Activated B cell treated with CpG ODN at 0.5 μM for 24 hours (primary cell): ENCODE measurements at regions not wholly inside any gene's neighbourhood (a gene's known extent, or its start where the extent isn't known, plus 50 kb on each side); places are given as distances from the start of the nearest gene placed in this dataset.

Experiments used
- ATAC-seq: fragments of 200-7000 bp; cut with Tn5 transposase; one replicate; pipeline ENCODE4 v1.10.0; 2021; ENCODE audit warnings: low read depth, mild to moderate bottlenecking, moderate library complexity
- CTCF ChIA-PET: fragments of 350-600 bp; sonication (Branson Sonifier 250); formaldehyde crosslinking; loops from one replicate; lab custom pipeline; 2021; ENCODE audit warnings: antibody characterized with exemption; lab: Charles Lee
- POLR2A ChIA-PET: fragments of 350-600 bp; sonication (Branson Sonifier 250); formaldehyde crosslinking; loops from one replicate; lab custom pipeline; 2021; ENCODE audit warnings: antibody characterized with exemption; lab: Charles Lee
- DNase-seq: peaks from one replicate; pipeline ENCODE4 v3.0.0; 2022
- H3K27ac Mint-ChIP-seq: one replicate; pipeline ENCODE4 v1.8.0; 2020; ENCODE audit warnings: mixed read lengths
- H3K27me3 Mint-ChIP-seq: one replicate; pipeline ENCODE4 v1.8.0; 2021; ENCODE audit warnings: mixed read lengths
- H3K36me3 Mint-ChIP-seq: one replicate; pipeline ENCODE4 v1.8.0; 2021; ENCODE audit warnings: low read depth, mixed read lengths
- H3K4me1 Mint-ChIP-seq: one replicate; pipeline ENCODE4 v1.8.0; 2021; ENCODE audit warnings: mixed read lengths
- H3K4me3 Mint-ChIP-seq: one replicate; pipeline ENCODE4 v1.8.0; 2020; ENCODE audit warnings: mild to moderate bottlenecking, mixed read lengths
- H3K9me3 Mint-ChIP-seq: one replicate; pipeline ENCODE4 v1.8.0; 2020; ENCODE audit warnings: mixed read lengths
- CTCF ChIP-seq: fragments of 200-600 bp; IDR thresholded peaks from one replicate; pipeline ENCODE4 v1.8.0; 2022; ENCODE audit warnings: antibody characterized with exemption, mild to moderate bottlenecking
- intact Hi-C: fragments of 100-400 bp; cut with micrococcal nuclease; formaldehyde crosslinking; loops from one replicate; pipeline ENCODE4 v1.15.1; 2024

GRCh38 chr10:20981419-20981953, 84.4 kb upstream of the NEBL start:
- DNase-seq (no peak), ATAC-seq (no peak)
- no peaks in the 10 kb centered on the region for H3K4me1 Mint-ChIP-seq
- H3K27me3 Mint-ChIP-seq, result peaks cover 6% of the 10 kb centered on the region
- no peak overlapping the region for H3K27ac Mint-ChIP-seq
- no peak for TF ChIP-seq CTCF
- ChIA-PET CTCF (no interaction called here), POLR2A (no interaction called here)
- no peak overlapping the region for H3K4me3 Mint-ChIP-seq
- H3K36me3 Mint-ChIP-seq, result no peaks in the 10 kb centered on the region
- intact Hi-C loops, result no loop called here
- H3K9me3 Mint-ChIP-seq, result no peaks in the 10 kb centered on the region

GRCh38 chr10:20978617-20979016, 81.5 kb upstream of the NEBL start:
- intact Hi-C loops, result no loop called here
- Mint-ChIP-seq H3K27me3 (peaks cover 8% of the 10 kb centered on the region), H3K36me3 (no peaks in the 10 kb centered on the region), H3K4me1 (no peaks in the 10 kb centered on the region), H3K9me3 (no peaks in the 10 kb centered on the region), H3K4me3 (no peak overlapping the region), H3K27ac (no peak overlapping the region)
- CTCF ChIA-PET, result no interaction called here
- TF ChIP-seq CTCF, result no peak
- no peak for ATAC-seq
- POLR2A ChIA-PET, result no interaction called here
- no peak for DNase-seq

GRCh38 chr10:20977300-20977699, 80.2 kb upstream of the NEBL start:
- ChIA-PET CTCF (no interaction called here), POLR2A (no interaction called here)
- ATAC-seq, result no peak

GRCh38 chr10:20976891-20977290, 79.8 kb upstream of the NEBL start:
- TF ChIP-seq CTCF, result no peak
- H3K4me1 Mint-ChIP-seq, result peaks cover 3% of the 10 kb centered on the region
- H3K4me3 Mint-ChIP-seq, result no peak overlapping the region
- no peak for ATAC-seq
- H3K9me3 Mint-ChIP-seq, result no peaks in the 10 kb centered on the region
- DNase-seq, result no peak
- no peaks in the 10 kb centered on the region for H3K36me3 Mint-ChIP-seq
- H3K27me3 Mint-ChIP-seq, result peaks cover 8% of the 10 kb centered on the region
- ChIA-PET CTCF (no interaction called here), POLR2A (no interaction called here)
- intact Hi-C loops, result no loop called here
- H3K27ac Mint-ChIP-seq, result no peak overlapping the region

More at GRCh38 chr10:20977300-20977699, 80.2 kb upstream of the NEBL start:
- intact Hi-C loops, result no loop called here
- Mint-ChIP-seq H3K4me1 (no peaks in the 10 kb centered on the region), H3K4me3 (no peak overlapping the region), H3K27ac (no peak overlapping the region), H3K9me3 (no peaks in the 10 kb centered on the region), H3K36me3 (no peaks in the 10 kb centered on the region), H3K27me3 (peaks cover 8% of the 10 kb centered on the region)
- DNase-seq, result no peak
- TF ChIP-seq CTCF, result no peak

GRCh38 chr10:20976390-20976789, 79.3 kb upstream of the NEBL start:
- peaks cover 4% of the 10 kb centered on the region for H3K4me1 Mint-ChIP-seq
- H3K4me3 Mint-ChIP-seq, result no peak overlapping the region
- no peak for ATAC-seq
- no peaks in the 10 kb centered on the region for H3K36me3 Mint-ChIP-seq
- H3K27ac Mint-ChIP-seq, result no peak overlapping the region
- TF ChIP-seq CTCF, result no peak
- intact Hi-C loops, result no loop called here
- no peak for DNase-seq
- no peaks in the 10 kb centered on the region for H3K9me3 Mint-ChIP-seq
- ChIA-PET CTCF (no interaction called here), POLR2A (no interaction called here)
- H3K27me3 Mint-ChIP-seq, result peaks cover 8% of the 10 kb centered on the region
